H1 (cell line): ENCODE measurements at regions not wholly inside any gene's neighbourhood (a gene's known extent, or its start where the extent isn't known, plus 50 kb on each side); places are given as distances from the start of the nearest gene placed in this dataset.
A peak's percentile ranks its signal among the peaks of the same experiment; 100 is the strongest.

Source experiments
- CTCF ChIA-PET: fragments of 300-600 bp; sonication (Branson Sonifier 250); formaldehyde crosslinking; loops from one replicate; lab custom pipeline; 2021; ENCODE audit not compliant: partially characterized antibody; lab: Charles Lee
- POLR2A ChIA-PET: fragments of 300-600 bp; sonication (Branson Sonifier 250); formaldehyde crosslinking; loops from one replicate; lab custom pipeline; 2021; ENCODE audit warnings: inconsistent platforms; ENCODE audit not compliant: partially characterized antibody; lab: Charles Lee
- DNase-seq, 2 experiments: peaks; one replicate each; pipeline versions ENCODE4 v3.0.0 to v3.0.0-alpha.2; 2010 to 2022; ENCODE audit warnings: low spot score in 2 of 2, low read depth in 1 of 2, mixed read lengths in 1 of 2
- FAIRE-seq: peaks from 2 replicates; lab custom pipeline; 2011; peaks lifted over from hg19 to GRCh38; lab: Jason Lieb, UNC
- H2AFZ ChIP-seq: 2 replicates; pipeline ENCODE4 v1.8.1; 2012; ENCODE audit warnings: low read length, inconsistent platforms
- H2AK5ac ChIP-seq: 2 replicates; pipeline ENCODE4 v1.6.1; 2013; ENCODE audit warnings: low read depth, low read length
- H2BK120ac ChIP-seq: replicated peaks from 2 replicates; pipeline ENCODE3; 2013; ENCODE audit warnings: low read depth, low read length, inconsistent platforms
- H2BK12ac ChIP-seq: 2 replicates; pipeline ENCODE4 v1.6.1; 2013; ENCODE audit warnings: low read depth, low read length
- H2BK15ac ChIP-seq: 2 replicates; pipeline ENCODE4 v1.6.1; 2013; ENCODE audit warnings: low read length
- H2BK20ac ChIP-seq: 2 replicates; pipeline ENCODE4 v1.6.1; 2013; ENCODE audit warnings: low read length
- H2BK5ac ChIP-seq: 2 replicates; pipeline ENCODE4 v1.6.1; 2013; ENCODE audit warnings: low read depth, low read length
- H3K14ac ChIP-seq: 2 replicates; pipeline ENCODE4 v1.6.1; 2013; ENCODE audit warnings: inconsistent platforms; ENCODE audit not compliant: insufficient read length
- H3K18ac ChIP-seq: 2 replicates; pipeline ENCODE4 v1.6.1; 2013; ENCODE audit warnings: low read length; ENCODE audit errors: extremely low read depth
- H3K23ac ChIP-seq: 2 replicates; pipeline ENCODE4 v1.6.1; 2013; ENCODE audit warnings: inconsistent platforms; ENCODE audit not compliant: insufficient read length
- H3K23me2 ChIP-seq: 2 replicates; pipeline ENCODE4 v1.6.1; 2013; ENCODE audit warnings: low read depth, low read length
- H3K27ac ChIP-seq: 2 replicates; pipeline ENCODE4 v1.6.1; 2011; ENCODE audit warnings: low read depth, low read length, inconsistent platforms
- H3K27me3 ChIP-seq, 4 experiments: replicated peaks in 1 of 4; 1 replicate in 1 of 4; 2 replicates in 3 of 4; pipeline versions ENCODE4 v1.6.1 to v1.8.1; 2011 to 2013; ENCODE audit warnings: low read length in 3 of 4, mild to moderate bottlenecking in 3 of 4, inconsistent platforms in 2 of 4, mixed read lengths in 2 of 4, moderate library complexity in 1 of 4; ENCODE audit not compliant: control insufficient read depth in 3 of 4, insufficient read depth in 3 of 4; ENCODE audit errors: extremely low read depth in 1 of 4
- H3K36me3 ChIP-seq, 4 experiments: 2 replicates each; pipeline versions ENCODE4 v1.6.1 to v1.8.1; 2011 to 2013; ENCODE audit warnings: mild to moderate bottlenecking in 4 of 4, low read length in 3 of 4, moderate library complexity in 2 of 4, control low read depth in 1 of 4, inconsistent platforms in 1 of 4; ENCODE audit not compliant: insufficient read depth in 4 of 4, control insufficient read depth in 2 of 4
- H3K4ac ChIP-seq: replicated peaks from 2 replicates; pipeline ENCODE3; 2013; ENCODE audit warnings: low read length, low read depth, mixed read lengths, inconsistent platforms; ENCODE audit not compliant: insufficient read length
- H3K4me1 ChIP-seq, 4 experiments: replicated peaks in 1 of 4; 1 replicate in 1 of 4; 2 replicates in 3 of 4; pipeline versions ENCODE4 v1.6.1 to v1.8.1; 2011 to 2013; ENCODE audit warnings: low read length in 3 of 4, inconsistent platforms in 2 of 4, mixed read lengths in 1 of 4; ENCODE audit not compliant: insufficient read depth in 4 of 4, control insufficient read depth in 3 of 4
- H3K4me2 ChIP-seq, 2 experiments: 2 replicates each; pipeline versions ENCODE4 v1.6.1 to v1.8.1; 2011 to 2013; ENCODE audit warnings: low read depth in 2 of 2, low read length in 2 of 2, control low read depth in 1 of 2, inconsistent platforms in 1 of 2, mild to moderate bottlenecking in 1 of 2; ENCODE audit not compliant: insufficient read depth in 1 of 2
- H3K4me3 ChIP-seq, 4 experiments: fragments of 200-600, 300-600 bp in 1 of 4; sonication (generic), shearing (Covaris generic), sonication (Bioruptor Twin) in 1 of 4; 2 replicates each; pipeline versions ENCODE4 v1.5.1 to v1.8.1; 2011 to 2016; ENCODE audit warnings: low read length in 4 of 4, low read depth in 3 of 4, control low read depth in 2 of 4, inconsistent platforms in 2 of 4, mild to moderate bottlenecking in 2 of 4, mixed read lengths in 1 of 4, moderate library complexity in 1 of 4; ENCODE audit not compliant: insufficient read depth in 2 of 4; ENCODE audit errors: extremely low read depth in 1 of 4
- H3K56ac ChIP-seq: replicated peaks from 2 replicates; pipeline ENCODE3; 2013; ENCODE audit warnings: low read depth, mild to moderate bottlenecking, mixed read lengths, low read length, inconsistent platforms; ENCODE audit not compliant: insufficient read length
- H3K79me1 ChIP-seq: 2 replicates; pipeline ENCODE4 v1.6.1; 2013; ENCODE audit warnings: low read depth, low read length, control low read depth
- H3K79me2 ChIP-seq, 2 experiments: 2 replicates each; pipeline versions ENCODE4 v1.6.1 to v1.8.1; 2012 to 2013; ENCODE audit warnings: low read length in 2 of 2, mild to moderate bottlenecking in 2 of 2, inconsistent platforms in 1 of 2; ENCODE audit not compliant: insufficient read depth in 2 of 2, control insufficient read depth in 1 of 2
- H3K9ac ChIP-seq, 4 experiments: replicated peaks in 1 of 4; 1 replicate in 1 of 4; 2 replicates in 3 of 4; pipeline versions ENCODE4 v1.6.1 to v1.8.1; 2011 to 2013; ENCODE audit warnings: low read depth in 3 of 4, low read length in 3 of 4, control low read depth in 2 of 4, mild to moderate bottlenecking in 2 of 4, moderate library complexity in 2 of 4, inconsistent platforms in 1 of 4; ENCODE audit errors: extremely low read depth in 1 of 4
- H3K9me3 ChIP-seq, 2 experiments: 2 replicates each; pipeline versions ENCODE4 v1.6.1 to v1.8.1; 2012 to 2013; ENCODE audit warnings: mild to moderate bottlenecking in 2 of 2, moderate library complexity in 2 of 2, control low read depth in 1 of 2, inconsistent platforms in 1 of 2, low read depth in 1 of 2, low read length in 1 of 2, mixed read lengths in 1 of 2; ENCODE audit not compliant: insufficient read depth in 2 of 2
- H4K20me1 ChIP-seq, 2 experiments: replicated peaks in 1 of 2; 2 replicates each; pipeline versions ENCODE3 to v1.8.1; 2011 to 2013; ENCODE audit warnings: inconsistent platforms in 2 of 2, low read length in 2 of 2, mild to moderate bottlenecking in 1 of 2; ENCODE audit not compliant: insufficient read depth in 2 of 2, control insufficient read depth in 1 of 2
- H4K5ac ChIP-seq: 2 replicates; pipeline ENCODE4 v1.6.1; 2013; ENCODE audit warnings: low read length, low read depth, mixed read lengths, inconsistent platforms; ENCODE audit not compliant: insufficient read length
- H4K8ac ChIP-seq: 2 replicates; pipeline ENCODE4 v1.8.0; 2013; ENCODE audit warnings: mild to moderate bottlenecking, moderate library complexity, low read length, inconsistent platforms; ENCODE audit not compliant: insufficient read depth; ENCODE audit errors: extremely low read depth
- H4K91ac ChIP-seq: replicated peaks from 2 replicates; pipeline ENCODE3; 2013; ENCODE audit warnings: low read length, mixed read lengths, inconsistent platforms; ENCODE audit not compliant: insufficient read length
- ASH2L ChIP-seq: fragments of 200-600, 300-600 bp; sonication (generic); IDR thresholded peaks from one replicate; pipeline ENCODE4 v1.7.1; 2017; ENCODE audit warnings: low read length
- EP300 ChIP-seq, 2 experiments: IDR thresholded peaks; 1 replicate in 1 of 2; 2 replicates in 1 of 2; pipeline ENCODE4 v1.6.1; 2011 to 2012; ENCODE audit warnings: low read depth in 2 of 2, low read length in 2 of 2, mild to moderate bottlenecking in 2 of 2, borderline replicate concordance in 1 of 2, inconsistent platforms in 1 of 2, moderate library complexity in 1 of 2
- KDM5A ChIP-seq: fragments of 200-600 bp; IDR thresholded peaks from 2 replicates; pipeline ENCODE4 v1.7.1; 2012; ENCODE audit warnings: mild to moderate bottlenecking, low read length, inconsistent platforms, mixed read lengths
- RFX5 ChIP-seq: IDR thresholded peaks from 2 replicates; pipeline ENCODE4 v1.6.1; 2011; ENCODE audit warnings: low read depth, low read length, improper control_type of control experiment, borderline replicate concordance
- TAF7 ChIP-seq: optimal IDR thresholded peaks from 2 replicates; pipeline ENCODE3; 2011; ENCODE audit warnings: low read depth, mild to moderate bottlenecking, inconsistent platforms, low read length, moderate library complexity, borderline replicate concordance

DNA sequence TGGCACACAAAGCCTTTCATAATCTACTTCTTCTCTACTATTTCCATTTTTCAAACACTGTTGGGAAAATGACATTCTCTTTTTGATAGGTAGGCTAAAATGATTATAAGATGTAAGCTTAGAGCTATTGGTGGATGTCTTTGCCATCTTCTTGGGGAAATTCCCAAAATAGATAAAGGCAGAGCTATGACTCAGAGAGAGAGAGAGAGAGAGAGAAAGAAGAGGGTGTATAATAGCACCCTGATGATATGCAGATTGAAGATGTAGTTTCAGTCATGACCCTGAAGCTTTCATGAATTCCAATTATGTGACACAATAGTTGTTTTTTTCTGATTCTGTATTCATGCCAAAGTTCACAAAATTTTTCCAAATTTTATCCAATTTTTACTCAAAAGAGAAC lies 529.1 kb downstream of the HS3ST4 start:
- Histone ChIP-seq H3K56ac (no peak overlapping the region), H3K4me2 (peak overlapping the region in 1 of 2 experiments; percentile 52; a peak in 2 of 4 replicates), H2BK15ac (no peak overlapping the region), H3K14ac (no peak overlapping the region), H3K27me3 (no peaks in the 10 kb centered on the region), H3K18ac (no peak overlapping the region; the same call in 1 of the 2 replicates), H3K4me1 (peaks cover 2 to 15% (median 8%) of the 10 kb centered on the region in 4 experiments; a peak in 4 of 7 replicates), H2BK120ac (no peak overlapping the region), H3K36me3 (no peaks in the 10 kb centered on the region), H3K9me3 (no peaks in the 10 kb centered on the region), H3K79me2 (no peaks in the 10 kb centered on the region), H3K9ac (no peak overlapping the region), H4K8ac (no peak overlapping the region), H3K79me1 (no peaks in the 10 kb centered on the region), H3K4me3 (peak overlapping the region in 1 of 4 experiments; percentile 25; a peak in 1 of 8 replicates), H2AFZ (no peak overlapping the region), H3K23ac (no peak overlapping the region), H3K27ac (peak overlapping the region; percentile 81; the same call in 1 of the 2 replicates), H2BK5ac (peak overlapping the region; percentile 60; the same call in 1 of the 2 replicates), H2BK20ac (no peak overlapping the region), H4K20me1 (no peaks in the 10 kb centered on the region), H2BK12ac (no peak overlapping the region), H4K91ac (no peak overlapping the region), H3K4ac (no peak overlapping the region), H4K5ac (peak overlapping the region; percentile 11), H3K23me2 (no peaks in the 10 kb centered on the region), H2AK5ac (no peak overlapping the region)
- ChIA-PET POLR2A (interaction anchor here (0.6 kb wide), 1 partner anchor 8 kb away, joined by 4 read pairs; no protein-coding TSS in a partner anchor), CTCF (interaction anchor here (0.6 kb wide), 1 partner anchor 907 kb away, joined by 3 read pairs; no protein-coding TSS in a partner anchor)
- FAIRE-seq (no peak), DNase-seq (no peak)
- TF ChIP-seq ASH2L (no peak), EP300 (IDR thresholded peaks at IDR 0.05; ENCODE audit: borderline replicate concordance in 1 of 2, low read depth in 2 of 2, low read length in 2 of 2) (peak in 1 of 2 experiments; percentile 89; a peak in 1 of 3 replicates), KDM5A (no peak), TAF7 (no peak), RFX5 (no peak)
